HEK293T (cell line): ENCODE measurements at regions not wholly inside any gene's neighbourhood (a gene's known extent, or its start where the extent isn't known, plus 50 kb on each side); places are given as distances from the start of the nearest gene placed in this dataset.

Experiments used
- CTCF ChIA-PET: fragments of 350-600 bp; formaldehyde crosslinking; extraction: SDS; loops from one replicate; lab custom pipeline; 2021; ENCODE audit warnings: antibody characterized with exemption, inconsistent platforms; lab: Yijun Ruan, JAX
- POLR2A ChIA-PET: fragments of 350-600 bp; formaldehyde crosslinking; extraction: SDS; loops from one replicate; lab custom pipeline; 2020; ENCODE audit warnings: antibody characterized with exemption, inconsistent platforms; lab: Yijun Ruan, JAX
- DNase-seq: peaks from one replicate; pipeline ENCODE4 v3.0.0; 2012; ENCODE audit warnings: mixed read lengths; ENCODE audit errors: extremely low spot score
- ARNT ChIP-seq: fragments of 450-650 bp; IDR thresholded peaks from 2 replicates; pipeline ENCODE4 v1.6.1; 2017; ENCODE audit warnings: mild to moderate bottlenecking
- BHLHE40 ChIP-seq: fragments of 450-650 bp; IDR thresholded peaks from 2 replicates; pipeline ENCODE4 v1.6.1; 2016; ENCODE audit warnings: mild to moderate bottlenecking, moderate library complexity, borderline replicate concordance
- CTBP1 ChIP-seq: fragments of 450-650 bp; IDR thresholded peaks from 2 replicates; pipeline ENCODE4 v1.6.1; 2016; ENCODE audit warnings: borderline replicate concordance
- ELF4 ChIP-seq: fragments of 450-650 bp; IDR thresholded peaks from 2 replicates; pipeline ENCODE4 v1.6.1; 2017; ENCODE audit warnings: antibody characterized with exemption
- FOXA1 ChIP-seq: fragments of 450-650 bp; IDR thresholded peaks from 2 replicates; pipeline ENCODE4 v1.6.1; 2016; ENCODE audit warnings: mild to moderate bottlenecking
- FOXK2 ChIP-seq: fragments of 450-650 bp; IDR thresholded peaks from 2 replicates; pipeline ENCODE4 v1.6.1; 2016; ENCODE audit warnings: mild to moderate bottlenecking
- FOXM1 ChIP-seq: fragments of 450-650 bp; IDR thresholded peaks from 2 replicates; pipeline ENCODE4 v1.6.1; 2017; ENCODE audit warnings: mild to moderate bottlenecking, borderline replicate concordance
- HDGF ChIP-seq: fragments of 450-650 bp; IDR thresholded peaks from 2 replicates; pipeline ENCODE4 v1.6.1; 2017; ENCODE audit warnings: antibody characterized with exemption, borderline replicate concordance
- L3MBTL2 ChIP-seq: fragments of 450-650 bp; conservative IDR thresholded peaks from 2 replicates; pipeline ENCODE4 v1.6.1; 2016; ENCODE audit warnings: mild to moderate bottlenecking
- LEF1 ChIP-seq: fragments of 450-650 bp; IDR thresholded peaks from 2 replicates; pipeline ENCODE4 v1.6.1; 2017; ENCODE audit warnings: mild to moderate bottlenecking, borderline replicate concordance
- NFRKB ChIP-seq: fragments of 450-650 bp; IDR thresholded peaks from 2 replicates; pipeline ENCODE4 v1.6.1; 2016; ENCODE audit warnings: mild to moderate bottlenecking, moderate library complexity
- SP1 ChIP-seq: fragments of 450-650 bp; IDR thresholded peaks from 2 replicates; pipeline ENCODE4 v1.6.1; 2017
- SUZ12 ChIP-seq: fragments of 450-650 bp; IDR thresholded peaks from 2 replicates; pipeline ENCODE4 v1.6.1; 2016; ENCODE audit warnings: mild to moderate bottlenecking
- TARDBP ChIP-seq: fragments of 450-650 bp; IDR thresholded peaks from 2 replicates; pipeline ENCODE4 v1.6.1; 2016
- ZNF384 ChIP-seq: fragments of 450-650 bp; IDR thresholded peaks from 2 replicates; pipeline ENCODE4 v1.6.1; 2016
- TF ChIP-seq, protein P1 (sequence below): fragments of 450-650 bp; IDR thresholded peaks from 2 replicates; pipeline ENCODE4 v1.6.1; 2016

DNA sequence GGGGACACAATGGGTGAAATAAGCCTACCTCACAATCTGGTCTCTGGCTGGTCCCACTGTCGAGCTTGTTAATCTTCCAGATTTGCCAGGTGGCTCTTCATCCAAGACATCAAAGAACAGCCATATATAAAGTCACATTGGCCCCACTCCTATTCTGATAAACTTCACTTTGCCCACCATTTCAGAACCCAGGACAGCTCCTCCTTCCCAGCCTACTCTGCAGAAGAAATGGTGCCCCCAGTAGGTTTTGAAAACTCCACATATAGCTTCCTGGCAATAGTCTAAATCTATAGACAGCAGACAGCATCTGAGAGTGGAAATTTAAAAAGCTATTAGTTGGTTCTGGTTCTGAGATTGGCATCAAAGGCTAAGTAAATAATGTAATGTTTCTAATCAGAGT is 143.1 kb upstream of the PCSK2 start:
- CTCF ChIA-PET = no interaction called here
- TF ChIP-seq SUZ12 = no peak
- TF ChIP-seq SP1 = no peak
- no peak for TF ChIP-seq NFRKB
- no peak for TF ChIP-seq FOXA1
- no peak for TF ChIP-seq ZNF384
- TF ChIP-seq FOXM1 = no peak
- no peak for TF ChIP-seq ARNT
- TF ChIP-seq, protein P1, sequence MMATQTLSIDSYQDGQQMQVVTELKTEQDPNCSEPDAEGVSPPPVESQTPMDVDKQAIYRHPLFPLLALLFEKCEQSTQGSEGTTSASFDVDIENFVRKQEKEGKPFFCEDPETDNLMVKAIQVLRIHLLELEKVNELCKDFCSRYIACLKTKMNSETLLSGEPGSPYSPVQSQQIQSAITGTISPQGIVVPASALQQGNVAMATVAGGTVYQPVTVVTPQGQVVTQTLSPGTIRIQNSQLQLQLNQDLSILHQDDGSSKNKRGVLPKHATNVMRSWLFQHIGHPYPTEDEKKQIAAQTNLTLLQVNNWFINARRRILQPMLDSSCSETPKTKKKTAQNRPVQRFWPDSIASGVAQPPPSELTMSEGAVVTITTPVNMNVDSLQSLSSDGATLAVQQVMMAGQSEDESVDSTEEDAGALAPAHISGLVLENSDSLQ = no peak
- no peak for TF ChIP-seq L3MBTL2
- TF ChIP-seq TARDBP = no peak
- TF ChIP-seq FOXK2 = no peak
- TF ChIP-seq HDGF = no peak
- TF ChIP-seq ELF4 = no peak
- TF ChIP-seq CTBP1 = no peak
- TF ChIP-seq LEF1 = no peak
- TF ChIP-seq BHLHE40 = no peak

DNA sequence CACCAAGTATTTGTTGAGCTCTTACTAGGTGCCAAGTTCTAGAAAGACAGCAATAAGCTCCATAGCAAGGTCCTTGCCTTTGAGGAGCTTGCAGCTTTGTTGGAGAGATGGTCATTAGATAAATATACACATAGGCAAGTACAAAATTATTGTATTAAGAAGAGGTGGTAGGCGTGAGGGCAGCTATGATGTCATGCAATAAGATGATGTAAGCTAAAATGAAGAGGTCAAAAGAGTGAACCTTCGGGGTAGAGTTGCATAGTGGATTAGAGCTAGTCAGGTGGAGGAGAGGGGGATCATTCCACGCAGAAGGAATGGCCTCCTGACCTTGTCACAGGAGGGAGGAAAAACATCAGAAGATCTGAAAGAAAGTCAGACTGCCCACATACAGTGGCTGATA is 141.9 kb upstream of the PCSK2 start:
- POLR2A ChIA-PET = no interaction called here
- DNase-seq = no peak
- TF ChIP-seq SP1 (no peak), ARNT (no peak), SUZ12 (no peak), TARDBP (no peak), LEF1 (no peak), NFRKB (no peak), HDGF (no peak), ELF4 (no peak), FOXA1 (no peak), ZNF384 (no peak), FOXM1 (no peak), FOXK2 (no peak), CTBP1 (no peak), BHLHE40 (no peak), L3MBTL2 (no peak)
- TF ChIP-seq, protein P1 = no peak
- CTCF ChIA-PET = no interaction called here

More for the DNA sequence above, 143.1 kb upstream of the PCSK2 start:
- POLR2A ChIA-PET = no interaction called here
- no peak for DNase-seq

- POLR2A ChIA-PET = no interaction called here
- CTCF ChIA-PET = no interaction called here
Observed at GRCh38 chr20:17093782-17094181, 133.1 kb upstream of the PCSK2 start.

GRCh38 chr20:17097603-17098002 is 129.2 kb upstream of the PCSK2 start:
- TF ChIP-seq, protein P1 = no peak
- TF ChIP-seq FOXA1 = no peak
- no peak for TF ChIP-seq FOXK2
- no peak for TF ChIP-seq ELF4
- TF ChIP-seq SP1 = no peak
- TF ChIP-seq HDGF = no peak
- TF ChIP-seq NFRKB = no peak
- TF ChIP-seq L3MBTL2 = no peak
- no peak for TF ChIP-seq TARDBP
- TF ChIP-seq FOXM1 = no peak
- TF ChIP-seq SUZ12 = no peak

More at GRCh38 chr20:17093782-17094181, 133.1 kb upstream of the PCSK2 start:
- no peak for DNase-seq
- TF ChIP-seq NFRKB (no peak), FOXK2 (no peak), FOXA1 (no peak), L3MBTL2 (no peak), FOXM1 (no peak), LEF1 (no peak)

DNA sequence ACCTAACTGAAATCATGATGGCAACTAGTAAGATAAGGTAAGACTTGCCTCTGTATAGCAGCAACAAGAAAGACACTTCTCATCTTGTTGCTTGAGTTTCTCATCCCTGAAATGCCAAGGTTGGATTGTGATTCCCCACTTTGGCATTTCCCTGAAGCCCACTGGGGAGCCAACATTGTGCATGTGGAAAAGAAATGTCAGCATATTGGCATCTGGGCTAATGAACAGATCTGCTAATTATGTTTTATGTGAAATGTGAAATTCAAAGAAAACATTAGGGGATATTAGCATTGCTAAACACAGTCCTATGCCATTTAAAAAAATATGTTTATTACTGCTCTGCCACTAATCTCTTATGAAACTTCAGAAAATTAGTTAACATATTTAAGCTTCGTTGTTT is 126.3 kb upstream of the PCSK2 start:
- ChIA-PET CTCF (no interaction called here), POLR2A (no interaction called here)
- DNase-seq = no peak
- TF ChIP-seq LEF1 (no peak), BHLHE40 (no peak), FOXA1 (no peak), FOXM1 (no peak), ZNF384 (no peak), NFRKB (no peak), CTBP1 (no peak), FOXK2 (no peak), L3MBTL2 (no peak), ELF4 (no peak), TARDBP (no peak), ARNT (no peak)
- TF ChIP-seq, protein P1 = no peak

More at GRCh38 chr20:17097603-17098002, 129.2 kb upstream of the PCSK2 start:
- POLR2A ChIA-PET = no interaction called here
- CTCF ChIA-PET = no interaction called here
- no peak for DNase-seq

DNA sequence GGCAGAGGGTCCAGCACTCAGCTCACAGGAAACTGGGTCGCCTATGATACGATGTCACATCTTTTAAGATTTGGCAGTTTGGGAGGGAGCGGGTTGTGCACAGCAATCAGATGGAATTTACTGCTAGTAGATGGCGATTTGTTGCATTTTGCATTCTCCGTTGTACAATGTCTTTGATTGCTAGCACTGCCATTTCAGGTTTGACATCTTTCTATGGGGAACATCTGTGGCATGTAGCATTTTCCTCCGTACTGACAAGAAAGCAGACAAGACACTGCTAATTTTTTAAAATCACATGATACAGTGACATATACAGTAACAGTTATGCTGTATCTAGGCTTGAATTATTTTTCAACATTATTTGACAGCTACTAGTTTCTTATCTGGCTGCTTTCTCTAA is 119.7 kb upstream of the PCSK2 start:
- TF ChIP-seq HDGF (no peak), CTBP1 (no peak), L3MBTL2 (no peak), SUZ12 (no peak), ELF4 (no peak), BHLHE40 (no peak), SP1 (no peak)
- ChIA-PET POLR2A (no interaction called here), CTCF (no interaction called here)
- no peak for DNase-seq
